ENCODE measurements at regions not wholly inside any gene's neighbourhood (a gene's known extent, or its start where the extent isn't known, plus 50 kb on each side); places are given as distances from the start of the nearest gene placed in this dataset.

GRCh38 chr3:72256716-72257115 lies 471.8 kb upstream of the PROK2 start:
- FAIRE-seq (no peak), DNase-seq (ENCODE audit: low read depth in 1 of 2, low spot score in 2 of 2) (no peak)
- Histone ChIP-seq H3K23ac (ENCODE audit: insufficient read length) (no peak overlapping the region), H3K4me2 (ENCODE audit: insufficient read depth in 1 of 2, low read depth in 2 of 2, low read length in 2 of 2) (no peak overlapping the region), H3K79me2 (ENCODE audit: control insufficient read depth in 1 of 2, insufficient read depth in 2 of 2, low read length in 2 of 2) (no peaks in the 10 kb centered on the region), H4K91ac (replicated peaks; ENCODE audit: insufficient read length, low read length) (no peak overlapping the region), H3K4me3 (ENCODE audit: extremely low read depth in 1 of 4, insufficient read depth in 2 of 4, low read depth in 3 of 4, low read length in 4 of 4) (no peak overlapping the region), H2BK20ac (ENCODE audit: low read length) (no peak overlapping the region), H3K79me1 (ENCODE audit: low read depth, low read length) (no peaks in the 10 kb centered on the region), H3K23me2 (ENCODE audit: low read depth, low read length) (no peaks in the 10 kb centered on the region), H2AFZ (ENCODE audit: low read length) (no peak overlapping the region), H3K56ac (replicated peaks; ENCODE audit: insufficient read length, low read depth, low read length) (no peak overlapping the region), H4K8ac (ENCODE audit: extremely low read depth, insufficient read depth, low read length) (no peak overlapping the region; the same call in 1 of the 2 replicates), H3K9ac (replicated peaks in 1 of 4; ENCODE audit: extremely low read depth in 1 of 4, low read depth in 3 of 4, low read length in 3 of 4) (no peak overlapping the region), H2AK5ac (ENCODE audit: low read depth, low read length) (no peak overlapping the region), H3K27ac (ENCODE audit: low read depth, low read length) (no peak overlapping the region), H3K9me3 (ENCODE audit: insufficient read depth in 2 of 2, low read depth in 1 of 2, low read length in 1 of 2) (peaks cover 0 to 3% of the 10 kb centered on the region in 2 experiments; a peak in 2 of 4 replicates), H3K18ac (ENCODE audit: extremely low read depth, low read length) (no peak overlapping the region), H3K14ac (ENCODE audit: insufficient read length) (no peak overlapping the region), H3K36me3 (ENCODE audit: control insufficient read depth in 2 of 4, insufficient read depth in 4 of 4, low read length in 3 of 4) (no peaks in the 10 kb centered on the region), H3K4me1 (replicated peaks in 1 of 4; ENCODE audit: control insufficient read depth in 3 of 4, insufficient read depth in 4 of 4, low read length in 3 of 4) (peaks cover 0 to 13% (median 6%) of the 10 kb centered on the region in 4 experiments; a peak in 6 of 7 replicates), H4K20me1 (replicated peaks in 1 of 2; ENCODE audit: control insufficient read depth in 1 of 2, insufficient read depth in 2 of 2, low read length in 2 of 2) (no peaks in the 10 kb centered on the region), H3K4ac (replicated peaks; ENCODE audit: insufficient read length, low read depth, low read length) (no peak overlapping the region), H4K5ac (ENCODE audit: insufficient read length, low read depth, low read length) (no peak overlapping the region), H2BK5ac (ENCODE audit: low read depth, low read length) (no peak overlapping the region), H2BK15ac (ENCODE audit: low read length) (no peak overlapping the region), H3K27me3 (replicated peaks in 1 of 4; ENCODE audit: control insufficient read depth in 3 of 4, extremely low read depth in 1 of 4, insufficient read depth in 3 of 4, low read length in 3 of 4) (no peaks in the 10 kb centered on the region), H2BK120ac (replicated peaks; ENCODE audit: low read depth, low read length) (no peak overlapping the region), H2BK12ac (ENCODE audit: low read depth, low read length) (no peak overlapping the region)
- WGBS, 2 experiments (ENCODE audit: extremely low coverage in 1 of 2, insufficient coverage in 1 of 2, insufficient read length in 1 of 2, insufficient replicate concordance in 2 of 2, low coverage in 1 of 2, low lambda C conversion rate in 2 of 2, missing lambda C conversion rate in 1 of 2) = 91% methylated on average over 6 of the region's 6 CpGs; no CpG with 5 or more reads in 1 of the 2 experiments
- TF ChIP-seq GABPA (IDR thresholded peaks at IDR 0.05; ENCODE audit: borderline replicate concordance, insufficient read depth, low read length) (no peak), RXRA (IDR thresholded peaks at IDR 0.05; ENCODE audit: insufficient read depth, low read depth, low read length) (no peak)
- CTCF ChIA-PET (ENCODE audit: partially characterized antibody) = interaction anchor here (1.8 to 5.2 kb wide), 2 partner anchors 9 to 381 kb away, joined by 4 to 16 read pairs; no protein-coding TSS in a partner anchor
- POLR2A ChIA-PET (ENCODE audit: partially characterized antibody) = no interaction called here

Measured in H1 (cell line).